NB4 (cell line): ENCODE measurements at regions not wholly inside any gene's neighbourhood (a gene's known extent, or its start where the extent isn't known, plus 50 kb on each side); places are given as distances from the start of the nearest gene placed in this dataset.

Source experiments
- CTCF ChIP-seq: IDR thresholded peaks from one replicate; pipeline ENCODE4 v1.5.1; 2012; ENCODE audit warnings: low read depth, low read length
- MAX ChIP-seq: IDR thresholded peaks from 2 replicates; pipeline ENCODE4 v1.6.1; 2011; ENCODE audit warnings: low read depth, low read length
- MYC ChIP-seq: IDR thresholded peaks from 2 replicates; pipeline ENCODE4 v1.6.1; 2011; ENCODE audit warnings: low read depth, low read length
- POLR2A ChIP-seq: IDR thresholded peaks from 2 replicates; pipeline ENCODE4 v1.6.1; 2011; ENCODE audit warnings: mild to moderate bottlenecking; ENCODE audit not compliant: insufficient read length; ENCODE audit errors: extremely low read depth

- TF ChIP-seq MAX: no peak
- TF ChIP-seq CTCF: no peak
- no peak for TF ChIP-seq POLR2A
- no peak for TF ChIP-seq MYC
Observed at GRCh38 chr2:101597347-101597944, 100.1 kb upstream of the MAP4K4 start.
